K562 (cell line): ENCODE measurements at regions not wholly inside any gene's neighbourhood (a gene's known extent, or its start where the extent isn't known, plus 50 kb on each side); places are given as distances from the start of the nearest gene placed in this dataset.
A peak's percentile ranks its signal among the peaks of the same experiment; 100 is the strongest.

Experiments
- ARID3A ChIP-seq: IDR thresholded peaks from 2 replicates; pipeline ENCODE4 v1.6.1; 2012; ENCODE audit warnings: low read depth, low read length, improper control_type of control experiment, borderline replicate concordance
- BRD4 ChIP-seq: fragments of 200-600 bp; sonication (generic); IDR thresholded peaks from 2 replicates; pipeline ENCODE4 v1.6.1; 2017; ENCODE audit warnings: inconsistent platforms
- CBX1 ChIP-seq: sonication (generic); IDR thresholded peaks from 2 replicates; pipeline ENCODE4 v1.6.1; 2016; ENCODE audit warnings: antibody characterized with exemption, low read depth, mild to moderate bottlenecking
- ELF4 ChIP-seq: fragments of 450-650 bp; formaldehyde crosslinking; IDR thresholded peaks from 2 replicates; pipeline ENCODE4 v1.4.0; 2022; ENCODE audit warnings: missing genetic modification characterization
- NFYB ChIP-seq: IDR thresholded peaks from 2 replicates; pipeline ENCODE4 v1.6.1; 2011; ENCODE audit warnings: mild to moderate bottlenecking, moderate library complexity; ENCODE audit not compliant: insufficient read length; ENCODE audit errors: extremely low read depth
- OTX1 ChIP-seq: fragments of 450-650 bp; formaldehyde crosslinking; IDR thresholded peaks from 2 replicates; pipeline ENCODE4 v1.4.0; 2022; ENCODE audit warnings: mild to moderate bottlenecking
- PKNOX1 ChIP-seq: fragments of 450-650 bp; IDR thresholded peaks from 2 replicates; pipeline ENCODE4 v1.6.1; 2016
- SAFB ChIP-seq: fragments of 200-400 bp; formaldehyde crosslinking; IDR thresholded peaks from 2 replicates; pipeline ENCODE4 v1.6.1; 2017; ENCODE audit warnings: low read depth, low read length, borderline replicate concordance
- SREBF1 ChIP-seq: fragments of 150-350 bp; IDR thresholded peaks from 2 replicates; pipeline ENCODE4 v1.6.1; 2014; ENCODE audit warnings: antibody characterized with exemption, low read depth, low read length, borderline replicate concordance
- SRSF9 ChIP-seq: fragments of 200-400 bp; formaldehyde crosslinking; IDR thresholded peaks from 2 replicates; pipeline ENCODE4 v1.6.1; 2017; ENCODE audit warnings: low read depth, low read length, borderline replicate concordance
- THAP12 ChIP-seq: fragments of 250-450 bp; sonication (Bioruptor Pico); IDR thresholded peaks from 2 replicates; pipeline ENCODE4 v1.9.0; 2021; ENCODE audit warnings: mild to moderate bottlenecking, inconsistent platforms
- TRIM25 ChIP-seq: fragments of 450-650 bp; IDR thresholded peaks from 2 replicates; pipeline ENCODE4 v1.7.0; 2016; ENCODE audit warnings: borderline replicate concordance
- USF1 ChIP-seq: sonication (generic); formaldehyde crosslinking; IDR thresholded peaks from 2 replicates; pipeline ENCODE4 v1.9.0; 2022; ENCODE audit warnings: mild to moderate bottlenecking, missing genetic modification reagents
- ZBTB11 ChIP-seq, 3 experiments: fragments of 200-800 bp in 1 of 3; fragments of 250-450 bp in 1 of 3; fragments of 450-650 bp in 1 of 3; sonication (Bioruptor Pico) in 1 of 3; sonication (Bioruptor generic) in 1 of 3; formaldehyde crosslinking in 1 of 3; IDR thresholded peaks; 2 replicates each; pipeline versions ENCODE4 v1.6.1 to v1.8.0; 2016 to 2022; ENCODE audit warnings: mild to moderate bottlenecking in 2 of 3, missing genetic modification characterization in 2 of 3, missing compliant biosample characterization in 1 of 3, moderate library complexity in 1 of 3
- ZNF23 ChIP-seq: fragments of 250-450 bp; sonication (Bioruptor Pico); IDR thresholded peaks from 2 replicates; pipeline ENCODE4 v1.4.0; 2020; ENCODE audit warnings: mild to moderate bottlenecking
- ZNF444 ChIP-seq: fragments of 250-450 bp; sonication (Bioruptor Pico); IDR thresholded peaks from 2 replicates; pipeline ENCODE4 v1.4.0; 2020; ENCODE audit warnings: mild to moderate bottlenecking, moderate library complexity

- TF ChIP-seq PKNOX1: peak; percentile 51; the same call in 1 of the 2 replicates
- no peak for TF ChIP-seq CBX1
- no peak for TF ChIP-seq ARID3A
- TF ChIP-seq THAP12 (CRISPR knock-in tag): no peak
- TF ChIP-seq ELF4: no peak; the same call in 1 of the 2 replicates
- TF ChIP-seq SAFB: no peak
- no peak for TF ChIP-seq OTX1 (CRISPR knock-in tag)
- no peak for TF ChIP-seq ZBTB11 (CRISPR knock-in tag; IDR thresholded peaks at IDR 0.05)
- peak; percentile 84 for TF ChIP-seq USF1 (CRISPR knock-in tag)
- no peak for TF ChIP-seq SREBF1
- TF ChIP-seq ZNF444 (CRISPR knock-in tag): no peak
- no peak for TF ChIP-seq TRIM25
- no peak for TF ChIP-seq ZNF23 (CRISPR knock-in tag)
- TF ChIP-seq SRSF9: no peak
- TF ChIP-seq BRD4: no peak
- no peak for TF ChIP-seq NFYB
These were observed 175.7 kb upstream of the BCOR start (continued) for GRCh38 chrX:40273356-40274050.
